H1 (cell line): ENCODE measurements at regions not wholly inside any gene's neighbourhood (a gene's known extent, or its start where the extent isn't known, plus 50 kb on each side); places are given as distances from the start of the nearest gene placed in this dataset.

Source experiments
- ASH2L ChIP-seq: fragments of 200-600, 300-600 bp; sonication (generic); IDR thresholded peaks from one replicate; pipeline ENCODE4 v1.7.1; 2017; ENCODE audit warnings: low read length

GRCh38 chr1:234901491-234902049, 227.1 kb downstream of the TOMM20 start (continued):
- no peak for TF ChIP-seq ASH2L
